ENCODE measurements at regions not wholly inside any gene's neighbourhood (a gene's known extent, or its start where the extent isn't known, plus 50 kb on each side); places are given as distances from the start of the nearest gene placed in this dataset.

DNA sequence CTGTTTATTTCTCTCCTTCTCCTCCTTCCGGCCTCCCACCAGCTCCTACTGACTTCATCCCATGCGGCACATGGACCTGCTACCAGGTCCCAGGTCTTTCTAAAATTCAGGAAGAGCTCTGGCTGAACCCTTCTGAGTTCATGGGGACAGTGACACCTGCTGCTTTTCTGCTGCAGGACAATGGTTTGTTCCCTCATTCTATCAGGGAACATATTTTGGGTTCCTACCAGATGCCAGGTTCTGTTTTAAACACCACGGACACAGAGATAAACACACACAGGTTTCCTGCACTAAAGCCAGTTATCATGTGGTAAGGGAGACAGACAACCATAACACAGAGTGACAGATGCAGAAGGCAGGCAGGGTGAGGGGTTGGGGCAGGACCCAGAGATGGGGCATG is 114.0 kb upstream of the RAB4A start:
- TF ChIP-seq, protein P1, sequence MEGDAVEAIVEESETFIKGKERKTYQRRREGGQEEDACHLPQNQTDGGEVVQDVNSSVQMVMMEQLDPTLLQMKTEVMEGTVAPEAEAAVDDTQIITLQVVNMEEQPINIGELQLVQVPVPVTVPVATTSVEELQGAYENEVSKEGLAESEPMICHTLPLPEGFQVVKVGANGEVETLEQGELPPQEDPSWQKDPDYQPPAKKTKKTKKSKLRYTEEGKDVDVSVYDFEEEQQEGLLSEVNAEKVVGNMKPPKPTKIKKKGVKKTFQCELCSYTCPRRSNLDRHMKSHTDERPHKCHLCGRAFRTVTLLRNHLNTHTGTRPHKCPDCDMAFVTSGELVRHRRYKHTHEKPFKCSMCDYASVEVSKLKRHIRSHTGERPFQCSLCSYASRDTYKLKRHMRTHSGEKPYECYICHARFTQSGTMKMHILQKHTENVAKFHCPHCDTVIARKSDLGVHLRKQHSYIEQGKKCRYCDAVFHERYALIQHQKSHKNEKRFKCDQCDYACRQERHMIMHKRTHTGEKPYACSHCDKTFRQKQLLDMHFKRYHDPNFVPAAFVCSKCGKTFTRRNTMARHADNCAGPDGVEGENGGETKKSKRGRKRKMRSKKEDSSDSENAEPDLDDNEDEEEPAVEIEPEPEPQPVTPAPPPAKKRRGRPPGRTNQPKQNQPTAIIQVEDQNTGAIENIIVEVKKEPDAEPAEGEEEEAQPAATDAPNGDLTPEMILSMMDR (IDR thresholded peaks at IDR 0.05): peak; percentile 20 to 68 (median 56)
- TF ChIP-seq POLR2A (IDR thresholded peaks at IDR 0.05): no peak
